Neural progenitor cell (in vitro differentiated cells): ENCODE measurements at regions not wholly inside any gene's neighbourhood (a gene's known extent, or its start where the extent isn't known, plus 50 kb on each side); places are given as distances from the start of the nearest gene placed in this dataset.

Experiments used
- EZH2 ChIP-seq: fragments of 200-600 bp; sonication (generic); IDR thresholded peaks from 2 replicates; pipeline ENCODE4 v1.6.1; 2017; ENCODE audit warnings: antibody characterized with exemption, mild to moderate bottlenecking, moderate library complexity
- EZH2phosphoT487 ChIP-seq: fragments of 200-600 bp; sonication (generic); IDR thresholded peaks from 2 replicates; pipeline ENCODE4 v1.6.1; 2017; ENCODE audit warnings: antibody characterized with exemption
- TF ChIP-seq, protein P1 (sequence below): fragments of 200-600 bp; sonication (generic); IDR thresholded peaks from 2 replicates; pipeline ENCODE4 v1.5.1; 2017; ENCODE audit warnings: antibody characterized with exemption, mild to moderate bottlenecking

DNA sequence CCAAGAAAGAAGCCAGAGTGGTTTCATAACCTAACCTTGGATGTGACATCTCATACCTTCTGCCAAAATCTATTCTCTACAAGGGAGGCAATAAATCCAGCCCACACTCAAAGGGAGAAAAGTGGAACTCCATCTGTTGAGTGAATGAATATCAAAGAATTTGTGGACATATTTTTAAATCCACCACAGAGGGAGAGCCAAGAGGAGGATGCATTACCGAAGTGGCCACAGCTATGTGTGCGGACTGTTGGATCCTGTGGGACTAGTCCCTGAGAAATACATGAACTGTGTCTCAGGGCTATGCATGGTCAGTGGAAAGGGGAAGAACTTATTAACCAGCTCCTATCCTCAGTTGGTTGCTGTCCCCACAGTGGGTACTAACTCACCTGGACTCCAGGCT lies 273.9 kb downstream of the NUAK1 start:
- TF ChIP-seq, protein P1, sequence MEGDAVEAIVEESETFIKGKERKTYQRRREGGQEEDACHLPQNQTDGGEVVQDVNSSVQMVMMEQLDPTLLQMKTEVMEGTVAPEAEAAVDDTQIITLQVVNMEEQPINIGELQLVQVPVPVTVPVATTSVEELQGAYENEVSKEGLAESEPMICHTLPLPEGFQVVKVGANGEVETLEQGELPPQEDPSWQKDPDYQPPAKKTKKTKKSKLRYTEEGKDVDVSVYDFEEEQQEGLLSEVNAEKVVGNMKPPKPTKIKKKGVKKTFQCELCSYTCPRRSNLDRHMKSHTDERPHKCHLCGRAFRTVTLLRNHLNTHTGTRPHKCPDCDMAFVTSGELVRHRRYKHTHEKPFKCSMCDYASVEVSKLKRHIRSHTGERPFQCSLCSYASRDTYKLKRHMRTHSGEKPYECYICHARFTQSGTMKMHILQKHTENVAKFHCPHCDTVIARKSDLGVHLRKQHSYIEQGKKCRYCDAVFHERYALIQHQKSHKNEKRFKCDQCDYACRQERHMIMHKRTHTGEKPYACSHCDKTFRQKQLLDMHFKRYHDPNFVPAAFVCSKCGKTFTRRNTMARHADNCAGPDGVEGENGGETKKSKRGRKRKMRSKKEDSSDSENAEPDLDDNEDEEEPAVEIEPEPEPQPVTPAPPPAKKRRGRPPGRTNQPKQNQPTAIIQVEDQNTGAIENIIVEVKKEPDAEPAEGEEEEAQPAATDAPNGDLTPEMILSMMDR: no peak
- TF ChIP-seq EZH2 (no peak), EZH2phosphoT487 (no peak)
